Keratinocyte (primary cell): ENCODE measurements at regions not wholly inside any gene's neighbourhood (a gene's known extent, or its start where the extent isn't known, plus 50 kb on each side); places are given as distances from the start of the nearest gene placed in this dataset.

Experiments
- DNase-seq: peaks from one replicate; pipeline ENCODE4 v3.0.0-alpha.2; 2011; ENCODE audit warnings: low read depth, missing footprints, low spot score
- FAIRE-seq: peaks from 2 replicates; lab custom pipeline; 2011; peaks lifted over from hg19 to GRCh38; lab: Jason Lieb, UNC
- H2AFZ ChIP-seq: 2 replicates; pipeline ENCODE4 v1.6.0; 2012; ENCODE audit warnings: low read length, control low read depth, inconsistent platforms; ENCODE audit not compliant: control insufficient read depth
- H3K27ac ChIP-seq: 2 replicates; pipeline ENCODE4 v1.5.1; 2011; ENCODE audit warnings: low read length; ENCODE audit not compliant: control insufficient read depth, insufficient read depth
- H3K27me3 ChIP-seq: 3 replicates; pipeline ENCODE4 v1.6.0; 2011; ENCODE audit warnings: low read length; ENCODE audit not compliant: control insufficient read depth, insufficient read depth; ENCODE audit errors: extremely low read depth
- H3K36me3 ChIP-seq, 2 experiments: 2 replicates in 1 of 2; 3 replicates in 1 of 2; pipeline ENCODE4 v1.5.1; 2011; ENCODE audit warnings: low read length in 2 of 2, mild to moderate bottlenecking in 1 of 2; ENCODE audit not compliant: control insufficient read depth in 2 of 2, insufficient read depth in 2 of 2; ENCODE audit errors: extremely low read depth in 1 of 2
- H3K4me1 ChIP-seq: 3 replicates; pipeline ENCODE4 v1.5.1; 2011; ENCODE audit warnings: low read length; ENCODE audit not compliant: control insufficient read depth, insufficient read depth; ENCODE audit errors: extremely low read depth
- H3K4me2 ChIP-seq: 3 replicates; pipeline ENCODE4 v1.6.0; 2011; ENCODE audit warnings: low read depth, low read length; ENCODE audit not compliant: control insufficient read depth, insufficient read depth; ENCODE audit errors: extremely low read depth
- H3K4me3 ChIP-seq, 3 experiments: fragments of 200-600 bp in 1 of 3; sonication (generic) in 1 of 3; 2 replicates in 2 of 3; 3 replicates in 1 of 3; pipeline ENCODE4 v1.5.1; 2011 to 2016; ENCODE audit warnings: low read length in 3 of 3, mild to moderate bottlenecking in 3 of 3, control low read depth in 2 of 3, inconsistent platforms in 1 of 3, low read depth in 1 of 3, mixed read lengths in 1 of 3, mixed run types in 1 of 3, moderate library complexity in 1 of 3; ENCODE audit not compliant: control insufficient read depth in 2 of 3, insufficient read depth in 2 of 3; ENCODE audit errors: extremely low read depth in 1 of 3
- H3K79me2 ChIP-seq: 2 replicates; pipeline ENCODE4 v1.6.0; 2012; ENCODE audit warnings: low read length; ENCODE audit not compliant: control insufficient read depth, insufficient read depth
- H3K9ac ChIP-seq: 3 replicates; pipeline ENCODE4 v1.6.0; 2011; ENCODE audit warnings: low read length; ENCODE audit not compliant: control insufficient read depth, insufficient read depth; ENCODE audit errors: extremely low read depth
- H3K9me1 ChIP-seq: 3 replicates; pipeline ENCODE4 v1.6.0; 2011; ENCODE audit warnings: low read length; ENCODE audit not compliant: control insufficient read depth, insufficient read depth; ENCODE audit errors: extremely low read depth
- H3K9me3 ChIP-seq: 2 replicates; pipeline ENCODE4 v1.5.1; 2012; ENCODE audit warnings: low read depth, low read length; ENCODE audit not compliant: control insufficient read depth
- H4K20me1 ChIP-seq: 3 replicates; pipeline ENCODE4 v1.6.0; 2011; ENCODE audit warnings: low read length; ENCODE audit not compliant: control insufficient read depth, insufficient read depth; ENCODE audit errors: extremely low read depth
- CTCF ChIP-seq, 3 experiments: IDR thresholded peaks in 1 of 3; conservative IDR thresholded peaks in 1 of 3; optimal IDR thresholded peaks in 1 of 3; 2 replicates in 2 of 3; 3 replicates in 1 of 3; pipeline versions ENCODE3 to v1.5.1; 2011; ENCODE audit warnings: low read length in 3 of 3, mild to moderate bottlenecking in 3 of 3, moderate library complexity in 2 of 3, control low read depth in 1 of 3, inconsistent platforms in 1 of 3; ENCODE audit not compliant: insufficient read depth in 2 of 3; ENCODE audit errors: extremely low read depth in 1 of 3
- EZH2 ChIP-seq: IDR thresholded peaks from one replicate; pipeline ENCODE4 v1.6.1; 2012; ENCODE audit warnings: inconsistent platforms, mild to moderate bottlenecking, low read length, moderate library complexity
- dilution Hi-C: fragments of 300-500 bp; cut with MboI; formaldehyde crosslinking; loops from one replicate; pipeline ENCODE4 v1.7.0; 2020; ENCODE audit warnings: low sequenced_read_pairs; ENCODE audit not compliant: extremely low pct_ligation_motif_present

- Histone ChIP-seq H3K27ac (no peak overlapping the region), H2AFZ (peak overlapping the region; percentile 10), H3K9me1 (no peaks in the 10 kb centered on the region), H3K9me3 (no peaks in the 10 kb centered on the region), H3K4me1 (no peaks in the 10 kb centered on the region), H3K4me2 (peak overlapping the region; percentile 54), H3K79me2 (no peaks in the 10 kb centered on the region), H3K9ac (no peak overlapping the region), H3K27me3 (no peaks in the 10 kb centered on the region), H4K20me1 (no peaks in the 10 kb centered on the region), H3K36me3 (no peaks in the 10 kb centered on the region), H3K4me3 (no peak overlapping the region)
- TF ChIP-seq EZH2 (no peak), CTCF (optimal IDR thresholded peaks at IDR 0.05 in 1 of 3, IDR thresholded peaks at IDR 0.05 in 1 of 3, conservative IDR thresholded peaks at IDR 0.05 in 1 of 3; ENCODE audit: extremely low read depth in 1 of 3, insufficient read depth in 2 of 3, low read length in 3 of 3) (peak; percentile 84 to 90 (median 84))
- dilution Hi-C loops, result no loop called here
- DNase-seq, result no peak
- peak; percentile 9 for FAIRE-seq
Observed at GRCh38 chr5:68962757-68963484, 130.9 kb upstream of the SLC30A5 start.

GRCh38 chr5:68964679-68965078 lies 129.1 kb upstream of the SLC30A5 start:
- DNase-seq (no peak), FAIRE-seq (no peak)
- no peaks in the 10 kb centered on the region for H3K9me1 ChIP-seq
- H3K27ac ChIP-seq, result no peak overlapping the region
- no peaks in the 10 kb centered on the region for H4K20me1 ChIP-seq
- H3K4me1 ChIP-seq, result no peaks in the 10 kb centered on the region
- H3K27me3 ChIP-seq, result no peaks in the 10 kb centered on the region
- no peak overlapping the region for H3K4me3 ChIP-seq
- no peaks in the 10 kb centered on the region for H3K36me3 ChIP-seq
- dilution Hi-C loops, result no loop called here
- H3K79me2 ChIP-seq, result no peaks in the 10 kb centered on the region
- no peaks in the 10 kb centered on the region for H3K9me3 ChIP-seq
- no peak overlapping the region for H3K4me2 ChIP-seq
- no peak overlapping the region for H2AFZ ChIP-seq
- H3K9ac ChIP-seq, result no peak overlapping the region
- TF ChIP-seq CTCF (optimal IDR thresholded peaks at IDR 0.05 in 1 of 3, IDR thresholded peaks at IDR 0.05 in 1 of 3, conservative IDR thresholded peaks at IDR 0.05 in 1 of 3; ENCODE audit: extremely low read depth in 1 of 3, insufficient read depth in 2 of 3, low read length in 3 of 3), result no peak
- TF ChIP-seq EZH2, result no peak
